HG02623 (cell line): ENCODE measurements at regions not wholly inside any gene's neighbourhood (a gene's known extent, or its start where the extent isn't known, plus 50 kb on each side); places are given as distances from the start of the nearest gene placed in this dataset.

Experiments used
- ATAC-seq: cut with Tn5 transposase; IDR thresholded peaks from one replicate; pipeline ENCODE4 v1.9.1; 2021; ENCODE audit warnings: moderate library complexity; ENCODE audit not compliant: unreplicated experiment

GRCh38 chr12:107318806-107319532 lies 225.6 kb upstream of the CRY1 start:
- no peak for ATAC-seq

- ATAC-seq = no peak
Measured at GRCh38 chr12:107319533-107320032, 226.2 kb upstream of the CRY1 start.

- ATAC-seq = no peak
Measured at GRCh38 chr12:107320033-107320928, 226.9 kb upstream of the CRY1 start.

GRCh38 chr12:107320929-107321631 lies 227.7 kb upstream of the CRY1 start:
- ATAC-seq = no peak

GRCh38 chr12:107322063-107322462 lies 228.7 kb upstream of the CRY1 start:
- ATAC-seq = no peak

GRCh38 chr12:107325075-107325608 lies 231.8 kb upstream of the CRY1 start:
- ATAC-seq = no peak

GRCh38 chr12:107326237-107326636 lies 232.9 kb upstream of the CRY1 start:
- ATAC-seq = no peak

GRCh38 chr12:107327651-107328182 lies 234.4 kb upstream of the CRY1 start:
- ATAC-seq = no peak

GRCh38 chr12:107328442-107329133 lies 235.2 kb upstream of the CRY1 start:
- ATAC-seq = no peak

- no peak for ATAC-seq
Measured at GRCh38 chr12:107329569-107330324, 236.4 kb upstream of the CRY1 start.

GRCh38 chr12:107330831-107331431 lies 237.6 kb upstream of the CRY1 start:
- ATAC-seq = no peak

- no peak for ATAC-seq
Measured at GRCh38 chr12:107331471-107331870, 238.1 kb upstream of the CRY1 start.

GRCh38 chr12:107331912-107332311 lies 238.6 kb upstream of the CRY1 start:
- no peak for ATAC-seq

GRCh38 chr12:107332743-107333142 lies 239.4 kb upstream of the CRY1 start:
- no peak for ATAC-seq

- no peak for ATAC-seq
Measured at GRCh38 chr12:107335802-107336570, 242.6 kb upstream of the CRY1 start.

GRCh38 chr12:107336695-107337094 lies 243.3 kb upstream of the CRY1 start:
- no peak for ATAC-seq

- no peak for ATAC-seq
Measured at GRCh38 chr12:107337346-107338095, 244.2 kb upstream of the CRY1 start.

GRCh38 chr12:107339487-107339886 lies 246.1 kb upstream of the CRY1 start:
- no peak for ATAC-seq
